ENCODE measurements at regions not wholly inside any gene's neighbourhood (a gene's known extent, or its start where the extent isn't known, plus 50 kb on each side); places are given as distances from the start of the nearest gene placed in this dataset.

GRCh38 chr3:194748225-194748624 lies 62.5 kb downstream of the FAM43A start:
- TF ChIP-seq EZH2phosphoT487 (IDR thresholded peaks at IDR 0.05; ENCODE audit: borderline replicate concordance, low read length): no peak
- TF ChIP-seq, protein P1, sequence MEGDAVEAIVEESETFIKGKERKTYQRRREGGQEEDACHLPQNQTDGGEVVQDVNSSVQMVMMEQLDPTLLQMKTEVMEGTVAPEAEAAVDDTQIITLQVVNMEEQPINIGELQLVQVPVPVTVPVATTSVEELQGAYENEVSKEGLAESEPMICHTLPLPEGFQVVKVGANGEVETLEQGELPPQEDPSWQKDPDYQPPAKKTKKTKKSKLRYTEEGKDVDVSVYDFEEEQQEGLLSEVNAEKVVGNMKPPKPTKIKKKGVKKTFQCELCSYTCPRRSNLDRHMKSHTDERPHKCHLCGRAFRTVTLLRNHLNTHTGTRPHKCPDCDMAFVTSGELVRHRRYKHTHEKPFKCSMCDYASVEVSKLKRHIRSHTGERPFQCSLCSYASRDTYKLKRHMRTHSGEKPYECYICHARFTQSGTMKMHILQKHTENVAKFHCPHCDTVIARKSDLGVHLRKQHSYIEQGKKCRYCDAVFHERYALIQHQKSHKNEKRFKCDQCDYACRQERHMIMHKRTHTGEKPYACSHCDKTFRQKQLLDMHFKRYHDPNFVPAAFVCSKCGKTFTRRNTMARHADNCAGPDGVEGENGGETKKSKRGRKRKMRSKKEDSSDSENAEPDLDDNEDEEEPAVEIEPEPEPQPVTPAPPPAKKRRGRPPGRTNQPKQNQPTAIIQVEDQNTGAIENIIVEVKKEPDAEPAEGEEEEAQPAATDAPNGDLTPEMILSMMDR (IDR thresholded peaks at IDR 0.05; ENCODE audit: low read depth, low read length, poor library complexity, severe bottlenecking): no peak
- H3K4me2 ChIP-seq (ENCODE audit: low read length): no peak overlapping the region
- H3K36me3 ChIP-seq (ENCODE audit: control insufficient read depth, low read length): no peaks in the 10 kb centered on the region
- no peaks in the 10 kb centered on the region for H3K79me2 ChIP-seq (ENCODE audit: control insufficient read depth, low read length)
- 0 out of 2 replicates have a peak, but pooled peaks cover 5% of the 10 kb centered on the region for H3K27me3 ChIP-seq (ENCODE audit: control insufficient read depth, low read length)
- no peaks in the 10 kb centered on the region for H3K9me2 ChIP-seq (replicated peaks; ENCODE audit: control insufficient read depth, low read length)
- H3K4me1 ChIP-seq (ENCODE audit: control insufficient read depth, low read length): peaks cover 10% of the 10 kb centered on the region
- H3K4me3 ChIP-seq (ENCODE audit: low read length): no peak overlapping the region
- no peak overlapping the region for H3K27ac ChIP-seq (ENCODE audit: low read depth, low read length)
- H3F3A ChIP-seq (ENCODE audit: control insufficient read depth, insufficient read depth): no peaks in the 10 kb centered on the region
- no peaks in the 10 kb centered on the region for H3K9me3 ChIP-seq (ENCODE audit: control insufficient read depth, insufficient read depth, low read length)
- H4K20me1 ChIP-seq (ENCODE audit: control insufficient read depth, insufficient read depth, low read depth, low read length): no peaks in the 10 kb centered on the region

- H3K4me2 ChIP-seq (ENCODE audit: low read length): no peak overlapping the region
- H3K36me3 ChIP-seq (ENCODE audit: control insufficient read depth, low read length): no peaks in the 10 kb centered on the region
- H3K9me3 ChIP-seq (ENCODE audit: control insufficient read depth, insufficient read depth, low read length): no peaks in the 10 kb centered on the region
- no peaks in the 10 kb centered on the region for H3F3A ChIP-seq (ENCODE audit: control insufficient read depth, insufficient read depth)
- no peak overlapping the region for H3K4me3 ChIP-seq (ENCODE audit: low read length)
- no peak overlapping the region for H3K27ac ChIP-seq (ENCODE audit: low read depth, low read length)
- H3K79me2 ChIP-seq (ENCODE audit: control insufficient read depth, low read length): no peaks in the 10 kb centered on the region
- H4K20me1 ChIP-seq (ENCODE audit: control insufficient read depth, insufficient read depth, low read depth, low read length): no peaks in the 10 kb centered on the region
- no peaks in the 10 kb centered on the region for H3K9me2 ChIP-seq (replicated peaks; ENCODE audit: control insufficient read depth, low read length)
- peaks cover 10% of the 10 kb centered on the region for H3K4me1 ChIP-seq (ENCODE audit: control insufficient read depth, low read length)
- TF ChIP-seq EZH2phosphoT487 (IDR thresholded peaks at IDR 0.05; ENCODE audit: borderline replicate concordance, low read length): no peak
- TF ChIP-seq, protein P1 (IDR thresholded peaks at IDR 0.05; ENCODE audit: low read depth, low read length, poor library complexity, severe bottlenecking): no peak
- no peaks in the 10 kb centered on the region for H3K27me3 ChIP-seq (ENCODE audit: control insufficient read depth, low read length)
Observed at GRCh38 chr3:194749631-194750490, 64.2 kb downstream of the FAM43A start.

DNA sequence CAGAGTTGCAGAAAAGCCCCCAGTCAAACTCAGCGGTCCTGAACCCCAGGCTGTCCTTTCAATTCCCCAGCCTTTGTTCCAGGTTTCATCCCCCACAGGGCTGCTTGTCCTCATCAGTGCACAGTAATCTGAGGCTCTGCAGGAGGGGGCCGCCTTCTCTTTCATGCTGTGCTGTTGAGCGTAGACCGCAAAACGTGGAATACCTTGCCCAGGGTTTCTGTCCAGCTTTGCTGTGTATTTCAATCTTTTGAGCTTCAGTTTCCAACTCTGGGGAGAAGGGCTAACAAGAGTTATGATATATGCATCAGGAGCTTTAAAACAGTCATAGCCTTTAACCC lies 64.8 kb downstream of the FAM43A start:
- Histone ChIP-seq H3K79me2 (ENCODE audit: control insufficient read depth, low read length) (no peaks in the 10 kb centered on the region), H3K4me2 (ENCODE audit: low read length) (no peak overlapping the region), H3K27me3 (ENCODE audit: control insufficient read depth, low read length) (no peaks in the 10 kb centered on the region), H4K20me1 (ENCODE audit: control insufficient read depth, insufficient read depth, low read depth, low read length) (no peaks in the 10 kb centered on the region), H3K27ac (ENCODE audit: low read depth, low read length) (no peak overlapping the region), H3K4me1 (ENCODE audit: control insufficient read depth, low read length) (peaks cover 4% of the 10 kb centered on the region), H3K9me3 (ENCODE audit: control insufficient read depth, insufficient read depth, low read length) (no peaks in the 10 kb centered on the region), H3K9me2 (replicated peaks; ENCODE audit: control insufficient read depth, low read length) (no peaks in the 10 kb centered on the region), H3K36me3 (ENCODE audit: control insufficient read depth, low read length) (no peaks in the 10 kb centered on the region), H3K4me3 (ENCODE audit: low read length) (no peak overlapping the region), H3F3A (ENCODE audit: control insufficient read depth, insufficient read depth) (no peaks in the 10 kb centered on the region)
- no peak for TF ChIP-seq EZH2phosphoT487 (IDR thresholded peaks at IDR 0.05; ENCODE audit: borderline replicate concordance, low read length)
- TF ChIP-seq, protein P1 (IDR thresholded peaks at IDR 0.05; ENCODE audit: low read depth, low read length, poor library complexity, severe bottlenecking): no peak

Measured in DOHH2 (cell line).